ENCODE measurements at regions not wholly inside any gene's neighbourhood (a gene's known extent, or its start where the extent isn't known, plus 50 kb on each side); places are given as distances from the start of the nearest gene placed in this dataset.

DNA sequence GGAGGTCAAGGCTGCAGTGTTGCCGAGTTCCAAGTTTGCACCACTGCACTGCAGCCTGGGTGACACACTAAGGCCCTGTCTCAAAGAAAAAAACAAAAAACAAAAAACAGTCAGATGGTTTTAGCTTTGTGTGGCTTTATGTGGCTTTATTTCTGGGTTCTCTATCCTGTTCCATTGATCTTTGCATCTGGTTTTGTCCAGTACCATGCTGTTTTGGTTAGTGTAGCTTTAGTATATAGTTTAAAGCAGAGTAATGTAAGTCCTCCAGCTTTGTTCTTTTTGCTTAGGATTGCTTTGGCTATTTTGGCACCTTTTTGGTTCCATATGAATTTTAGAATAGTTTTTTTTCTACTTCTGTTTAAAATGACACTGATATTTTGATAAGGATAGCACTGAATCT is 225.5 kb downstream of the HDGFL1 start:
- Histone ChIP-seq H3K4me1 (no peaks in the 10 kb centered on the region), H3K27ac (no peak overlapping the region), H3K9me3 (peaks cover 0 to 3% (median 0%) of the 10 kb centered on the region in 4 donors), H3K4me3 (no peak overlapping the region), H3K36me3 (no peaks in the 10 kb centered on the region), H3K27me3 (no peaks in the 10 kb centered on the region)
- no peak for DNase-seq
- no peak for TF ChIP-seq POLR2A (IDR thresholded peaks at IDR 0.05)
- TF ChIP-seq, protein P1, sequence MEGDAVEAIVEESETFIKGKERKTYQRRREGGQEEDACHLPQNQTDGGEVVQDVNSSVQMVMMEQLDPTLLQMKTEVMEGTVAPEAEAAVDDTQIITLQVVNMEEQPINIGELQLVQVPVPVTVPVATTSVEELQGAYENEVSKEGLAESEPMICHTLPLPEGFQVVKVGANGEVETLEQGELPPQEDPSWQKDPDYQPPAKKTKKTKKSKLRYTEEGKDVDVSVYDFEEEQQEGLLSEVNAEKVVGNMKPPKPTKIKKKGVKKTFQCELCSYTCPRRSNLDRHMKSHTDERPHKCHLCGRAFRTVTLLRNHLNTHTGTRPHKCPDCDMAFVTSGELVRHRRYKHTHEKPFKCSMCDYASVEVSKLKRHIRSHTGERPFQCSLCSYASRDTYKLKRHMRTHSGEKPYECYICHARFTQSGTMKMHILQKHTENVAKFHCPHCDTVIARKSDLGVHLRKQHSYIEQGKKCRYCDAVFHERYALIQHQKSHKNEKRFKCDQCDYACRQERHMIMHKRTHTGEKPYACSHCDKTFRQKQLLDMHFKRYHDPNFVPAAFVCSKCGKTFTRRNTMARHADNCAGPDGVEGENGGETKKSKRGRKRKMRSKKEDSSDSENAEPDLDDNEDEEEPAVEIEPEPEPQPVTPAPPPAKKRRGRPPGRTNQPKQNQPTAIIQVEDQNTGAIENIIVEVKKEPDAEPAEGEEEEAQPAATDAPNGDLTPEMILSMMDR (IDR thresholded peaks at IDR 0.05), result no peak
- intact Hi-C loops (cut with DNase I), result no loop called here
- 100% methylated on average over 1 of the region's 1 CpG for WGBS (ENCODE audit: insufficient coverage, low coverage, low lambda C conversion rate, missing lambda C conversion rate)
- no peak for ATAC-seq

DNA sequence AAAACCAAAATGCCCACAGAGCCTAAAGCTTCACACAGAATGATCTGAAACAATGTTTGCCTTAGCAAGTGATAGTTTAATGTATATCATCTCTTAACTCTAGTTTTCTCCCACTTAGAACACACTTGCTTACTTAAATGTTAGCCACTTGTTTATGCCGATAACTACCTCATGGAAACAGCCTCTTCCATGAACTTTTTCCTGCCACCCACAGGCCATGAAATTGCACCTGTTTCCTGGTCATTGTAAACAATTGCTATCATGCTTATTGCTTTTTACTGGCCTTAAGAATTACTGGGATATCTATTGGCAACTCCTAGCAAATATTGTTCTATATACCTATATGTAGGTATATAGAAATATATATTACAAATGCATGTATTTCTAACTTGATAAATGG is 231.1 kb downstream of the HDGFL1 start:
- Histone ChIP-seq H3K4me1 (no peaks in the 10 kb centered on the region), H3K27ac (no peak overlapping the region), H3K27me3 (no peaks in the 10 kb centered on the region), H3K9me3 (no peaks in the 10 kb centered on the region), H3K4me3 (no peak overlapping the region), H3K36me3 (no peaks in the 10 kb centered on the region)
- intact Hi-C loops (cut with DNase I), result no loop called here
- 75% methylated on average over 1 of the region's 1 CpG for WGBS (ENCODE audit: insufficient coverage, low coverage, low lambda C conversion rate, missing lambda C conversion rate)
- ATAC-seq (no peak), DNase-seq (no peak)
- no peak for TF ChIP-seq POLR2A (IDR thresholded peaks at IDR 0.05)
- TF ChIP-seq, protein P1 (IDR thresholded peaks at IDR 0.05), result no peak

DNA sequence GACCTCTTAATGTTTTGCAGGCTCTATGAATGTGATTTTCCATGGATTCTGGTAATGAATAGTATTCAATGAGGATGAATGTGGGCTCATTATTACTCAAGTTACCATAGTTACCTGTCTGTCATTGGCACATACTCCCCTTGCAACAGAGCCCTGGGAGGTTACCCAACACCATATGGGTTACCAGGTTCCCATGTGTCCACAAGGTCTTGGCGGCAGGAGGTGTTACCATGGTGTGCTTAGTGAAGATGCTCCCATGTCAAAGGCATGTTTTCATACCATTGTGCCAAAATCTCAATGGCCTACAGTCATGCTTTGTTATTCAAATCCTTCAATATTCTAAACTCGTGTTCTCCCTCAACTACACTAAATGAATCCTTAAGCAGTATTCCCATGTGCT is 232.5 kb downstream of the HDGFL1 start:
- Histone ChIP-seq H3K27ac (no peak overlapping the region), H3K4me1 (no peaks in the 10 kb centered on the region), H3K4me3 (no peak overlapping the region), H3K9me3 (no peaks in the 10 kb centered on the region), H3K36me3 (no peaks in the 10 kb centered on the region), H3K27me3 (no peaks in the 10 kb centered on the region)
- TF ChIP-seq POLR2A (IDR thresholded peaks at IDR 0.05), result no peak
- TF ChIP-seq, protein P1 (IDR thresholded peaks at IDR 0.05), result no peak
- 67% methylated on average over 1 of the region's 2 CpGs for WGBS (ENCODE audit: insufficient coverage, low coverage, low lambda C conversion rate, missing lambda C conversion rate)
- intact Hi-C loops (cut with DNase I), result no loop called here
- DNase-seq, result no peak
- no peak for ATAC-seq

DNA sequence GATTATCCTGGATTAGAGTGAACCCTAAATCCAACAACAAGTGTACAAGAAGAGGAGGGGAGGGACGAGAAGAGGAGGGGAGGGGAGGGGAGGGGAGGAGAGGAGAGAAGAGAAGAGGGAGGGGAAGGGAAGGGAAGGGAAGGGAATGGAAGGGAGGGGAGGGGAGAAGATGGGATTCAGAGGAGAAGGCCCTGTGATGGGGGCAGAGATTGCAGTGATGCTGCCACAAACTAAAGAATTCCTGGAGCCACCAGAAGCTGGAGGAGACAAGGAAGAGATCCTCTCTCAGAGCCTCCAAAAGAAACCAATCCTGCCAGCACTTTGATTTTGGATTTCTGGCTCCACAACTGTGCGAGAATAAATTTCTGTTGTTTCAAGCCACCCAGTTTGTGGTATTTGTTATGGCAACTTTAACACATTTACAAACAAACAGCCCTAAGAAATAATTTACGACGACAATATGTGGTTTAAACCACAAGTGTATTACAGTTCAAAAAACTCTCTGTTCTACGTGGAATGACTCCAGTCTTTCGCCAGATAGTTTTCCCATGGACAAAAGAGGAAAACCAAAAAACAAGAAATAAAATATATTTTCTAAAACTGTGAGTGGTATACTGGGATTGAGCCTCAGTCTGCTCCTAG is 235.4 kb downstream of the HDGFL1 start:
- Histone ChIP-seq H3K4me3 (no peak overlapping the region), H3K4me1 (no peaks in the 10 kb centered on the region), H3K27ac (no peak overlapping the region), H3K9me3 (no peaks in the 10 kb centered on the region), H3K27me3 (no peaks in the 10 kb centered on the region), H3K36me3 (no peaks in the 10 kb centered on the region)
- ATAC-seq, result no peak
- 52% methylated on average over 6 of the region's 6 CpGs for WGBS (ENCODE audit: insufficient coverage, low coverage, low lambda C conversion rate, missing lambda C conversion rate)
- TF ChIP-seq, protein P1 (IDR thresholded peaks at IDR 0.05), result no peak
- TF ChIP-seq POLR2A (IDR thresholded peaks at IDR 0.05), result no peak
- intact Hi-C loops (cut with DNase I), result no loop called here
- DNase-seq, result no peak

DNA sequence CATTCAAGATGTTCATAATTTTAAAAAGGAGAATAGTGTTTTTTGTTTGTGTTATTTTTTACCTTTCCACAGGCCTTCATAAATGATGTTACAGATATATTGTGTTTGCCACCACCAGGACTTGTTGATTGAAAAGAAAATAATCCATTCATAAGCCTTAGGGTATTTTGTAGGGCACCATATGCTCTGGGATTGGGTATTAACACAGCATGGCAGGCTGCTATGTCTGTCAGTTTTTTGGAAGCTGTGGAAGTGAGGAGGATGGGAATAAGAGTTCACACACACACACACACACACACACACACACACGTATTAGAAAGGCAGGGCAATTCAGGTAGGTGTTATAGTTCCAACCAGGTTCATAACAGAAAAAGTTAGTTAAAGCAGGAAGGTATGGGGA is 237.9 kb downstream of the HDGFL1 start:
- DNase-seq (no peak), ATAC-seq (no peak)
- H3K27me3 ChIP-seq, result no peaks in the 10 kb centered on the region
- TF ChIP-seq POLR2A (IDR thresholded peaks at IDR 0.05), result no peak
- H3K9me3 ChIP-seq, result no peaks in the 10 kb centered on the region
- H3K4me3 ChIP-seq, result no peak overlapping the region
- no peaks in the 10 kb centered on the region for H3K36me3 ChIP-seq
- no peak overlapping the region for H3K27ac ChIP-seq
- WGBS (ENCODE audit: insufficient coverage, low coverage, low lambda C conversion rate, missing lambda C conversion rate), result 36% methylated on average over 1 of the region's 1 CpG
- no peaks in the 10 kb centered on the region for H3K4me1 ChIP-seq
- intact Hi-C loops (cut with DNase I), result no loop called here

All from right lobe of liver (tissue), 6 donors.